ENCODE measurements at regions not wholly inside any gene's neighbourhood (a gene's known extent, or its start where the extent isn't known, plus 50 kb on each side); places are given as distances from the start of the nearest gene placed in this dataset.

GRCh38 chr20:57901526-57901925, 191.7 kb upstream of the PMEPA1 start:
- H3K36me3 Mint-ChIP-seq (ENCODE audit: low read depth): no peaks in the 10 kb centered on the region
- H3K27me3 Mint-ChIP-seq (ENCODE audit: low read depth): no peaks in the 10 kb centered on the region
- no peaks in the 10 kb centered on the region for H3K9me3 Mint-ChIP-seq (ENCODE audit: low read depth)
- no peak for DNase-seq (ENCODE audit: low spot score)
- peaks cover 37% of the 10 kb centered on the region for H3K4me1 Mint-ChIP-seq (ENCODE audit: low read depth)
- H3K27ac Mint-ChIP-seq (ENCODE audit: unreplicated experiment): no peak overlapping the region
- TF ChIP-seq, protein P1, sequence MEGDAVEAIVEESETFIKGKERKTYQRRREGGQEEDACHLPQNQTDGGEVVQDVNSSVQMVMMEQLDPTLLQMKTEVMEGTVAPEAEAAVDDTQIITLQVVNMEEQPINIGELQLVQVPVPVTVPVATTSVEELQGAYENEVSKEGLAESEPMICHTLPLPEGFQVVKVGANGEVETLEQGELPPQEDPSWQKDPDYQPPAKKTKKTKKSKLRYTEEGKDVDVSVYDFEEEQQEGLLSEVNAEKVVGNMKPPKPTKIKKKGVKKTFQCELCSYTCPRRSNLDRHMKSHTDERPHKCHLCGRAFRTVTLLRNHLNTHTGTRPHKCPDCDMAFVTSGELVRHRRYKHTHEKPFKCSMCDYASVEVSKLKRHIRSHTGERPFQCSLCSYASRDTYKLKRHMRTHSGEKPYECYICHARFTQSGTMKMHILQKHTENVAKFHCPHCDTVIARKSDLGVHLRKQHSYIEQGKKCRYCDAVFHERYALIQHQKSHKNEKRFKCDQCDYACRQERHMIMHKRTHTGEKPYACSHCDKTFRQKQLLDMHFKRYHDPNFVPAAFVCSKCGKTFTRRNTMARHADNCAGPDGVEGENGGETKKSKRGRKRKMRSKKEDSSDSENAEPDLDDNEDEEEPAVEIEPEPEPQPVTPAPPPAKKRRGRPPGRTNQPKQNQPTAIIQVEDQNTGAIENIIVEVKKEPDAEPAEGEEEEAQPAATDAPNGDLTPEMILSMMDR (IDR thresholded peaks at IDR 0.05): no peak
- H3K4me3 Mint-ChIP-seq (ENCODE audit: unreplicated experiment): no peak overlapping the region

DNA sequence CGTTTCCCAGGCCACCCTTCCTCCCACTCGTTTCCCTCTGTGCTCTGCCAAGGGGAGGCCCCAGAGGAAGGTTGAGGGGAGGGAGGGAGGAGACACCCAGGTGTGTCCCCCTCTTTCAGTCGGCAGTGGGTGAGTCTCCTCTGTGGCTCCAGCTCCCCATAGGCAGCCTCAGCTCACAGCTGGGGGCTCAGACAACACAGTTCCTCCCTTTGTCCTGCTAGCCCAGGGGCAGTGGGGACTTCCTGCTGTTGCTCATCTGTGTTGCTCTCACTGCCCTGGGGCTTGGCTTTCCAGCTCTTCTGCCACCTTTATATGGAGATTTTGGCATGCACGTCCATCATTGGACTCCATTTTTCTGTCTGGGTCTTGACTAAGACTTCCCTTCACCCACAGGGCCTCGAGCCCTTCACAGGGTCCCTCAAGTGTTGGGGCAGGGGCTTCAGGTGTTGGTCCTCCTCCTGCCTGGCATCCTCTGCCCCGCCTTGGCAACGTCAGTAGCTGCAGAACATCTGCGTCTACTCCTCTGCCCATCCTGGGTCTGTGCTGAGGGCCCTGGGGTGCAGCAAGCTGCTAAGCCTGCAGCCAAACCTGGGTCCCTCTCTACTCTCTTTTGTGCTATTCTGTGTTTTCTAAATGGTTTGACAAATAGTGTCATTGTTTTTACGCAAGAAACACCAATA, 190.6 kb upstream of the PMEPA1 start:
- Mint-ChIP-seq H3K27me3 (ENCODE audit: low read depth) (no peaks in the 10 kb centered on the region), H3K4me1 (ENCODE audit: low read depth) (peaks cover 37% of the 10 kb centered on the region), H3K4me3 (ENCODE audit: unreplicated experiment) (no peak overlapping the region), H3K36me3 (ENCODE audit: low read depth) (no peaks in the 10 kb centered on the region), H3K27ac (ENCODE audit: unreplicated experiment) (no peak overlapping the region), H3K9me3 (ENCODE audit: low read depth) (no peaks in the 10 kb centered on the region)
- TF ChIP-seq, protein P1 (IDR thresholded peaks at IDR 0.05): no peak
- no peak for DNase-seq (ENCODE audit: low spot score)

DNA sequence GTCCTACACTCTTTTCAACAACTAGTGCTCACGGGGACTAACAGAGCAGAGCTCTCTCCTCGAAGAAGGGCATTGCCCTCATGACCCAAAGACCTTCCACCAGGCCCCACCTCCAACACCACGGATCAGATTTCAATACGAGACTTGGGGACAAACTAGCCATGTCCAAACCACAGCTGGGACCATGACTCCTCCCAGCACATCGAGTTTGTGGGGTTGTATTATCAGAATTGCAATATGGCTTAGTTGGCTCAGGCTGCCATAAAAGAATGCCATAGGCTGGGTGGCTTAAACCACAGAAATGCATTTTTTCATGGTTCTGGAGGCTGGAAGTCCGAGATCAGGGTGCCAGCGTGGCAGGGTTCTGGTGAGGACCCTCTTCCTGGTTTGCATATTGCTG, 189.7 kb upstream of the PMEPA1 start:
- TF ChIP-seq, protein P1 (IDR thresholded peaks at IDR 0.05): no peak
- Mint-ChIP-seq H3K27ac (ENCODE audit: unreplicated experiment) (no peak overlapping the region), H3K27me3 (ENCODE audit: low read depth) (no peaks in the 10 kb centered on the region), H3K4me3 (ENCODE audit: unreplicated experiment) (no peak overlapping the region), H3K4me1 (ENCODE audit: low read depth) (peaks cover 30% of the 10 kb centered on the region), H3K9me3 (ENCODE audit: low read depth) (no peaks in the 10 kb centered on the region), H3K36me3 (ENCODE audit: low read depth) (no peaks in the 10 kb centered on the region)
- no peak for DNase-seq (ENCODE audit: low spot score)

GRCh38 chr20:57898332-57898731, 188.5 kb upstream of the PMEPA1 start:
- Mint-ChIP-seq H3K36me3 (ENCODE audit: low read depth) (no peaks in the 10 kb centered on the region), H3K27me3 (ENCODE audit: low read depth) (peaks cover 10% of the 10 kb centered on the region), H3K4me3 (ENCODE audit: unreplicated experiment) (no peak overlapping the region), H3K27ac (ENCODE audit: unreplicated experiment) (no peak overlapping the region), H3K4me1 (ENCODE audit: low read depth) (peaks cover 24% of the 10 kb centered on the region), H3K9me3 (ENCODE audit: low read depth) (no peaks in the 10 kb centered on the region)
- no peak for DNase-seq (ENCODE audit: low spot score)
- TF ChIP-seq, protein P1 (IDR thresholded peaks at IDR 0.05): no peak

- no peaks in the 10 kb centered on the region for H3K9me3 Mint-ChIP-seq (ENCODE audit: low read depth)
- H3K27ac Mint-ChIP-seq (ENCODE audit: unreplicated experiment): no peak overlapping the region
- H3K36me3 Mint-ChIP-seq (ENCODE audit: low read depth): no peaks in the 10 kb centered on the region
- peaks cover 10% of the 10 kb centered on the region for H3K27me3 Mint-ChIP-seq (ENCODE audit: low read depth)
- peaks cover 24% of the 10 kb centered on the region for H3K4me1 Mint-ChIP-seq (ENCODE audit: low read depth)
- TF ChIP-seq, protein P1 (IDR thresholded peaks at IDR 0.05): no peak
- DNase-seq (ENCODE audit: low spot score): no peak
- H3K4me3 Mint-ChIP-seq (ENCODE audit: unreplicated experiment): no peak overlapping the region
Observed at GRCh38 chr20:57897891-57898290, 188.1 kb upstream of the PMEPA1 start.

Data from chondrocyte (in vitro differentiated cells).